ENCODE measurements at regions not wholly inside any gene's neighbourhood (a gene's known extent, or its start where the extent isn't known, plus 50 kb on each side); places are given as distances from the start of the nearest gene placed in this dataset.

DNA sequence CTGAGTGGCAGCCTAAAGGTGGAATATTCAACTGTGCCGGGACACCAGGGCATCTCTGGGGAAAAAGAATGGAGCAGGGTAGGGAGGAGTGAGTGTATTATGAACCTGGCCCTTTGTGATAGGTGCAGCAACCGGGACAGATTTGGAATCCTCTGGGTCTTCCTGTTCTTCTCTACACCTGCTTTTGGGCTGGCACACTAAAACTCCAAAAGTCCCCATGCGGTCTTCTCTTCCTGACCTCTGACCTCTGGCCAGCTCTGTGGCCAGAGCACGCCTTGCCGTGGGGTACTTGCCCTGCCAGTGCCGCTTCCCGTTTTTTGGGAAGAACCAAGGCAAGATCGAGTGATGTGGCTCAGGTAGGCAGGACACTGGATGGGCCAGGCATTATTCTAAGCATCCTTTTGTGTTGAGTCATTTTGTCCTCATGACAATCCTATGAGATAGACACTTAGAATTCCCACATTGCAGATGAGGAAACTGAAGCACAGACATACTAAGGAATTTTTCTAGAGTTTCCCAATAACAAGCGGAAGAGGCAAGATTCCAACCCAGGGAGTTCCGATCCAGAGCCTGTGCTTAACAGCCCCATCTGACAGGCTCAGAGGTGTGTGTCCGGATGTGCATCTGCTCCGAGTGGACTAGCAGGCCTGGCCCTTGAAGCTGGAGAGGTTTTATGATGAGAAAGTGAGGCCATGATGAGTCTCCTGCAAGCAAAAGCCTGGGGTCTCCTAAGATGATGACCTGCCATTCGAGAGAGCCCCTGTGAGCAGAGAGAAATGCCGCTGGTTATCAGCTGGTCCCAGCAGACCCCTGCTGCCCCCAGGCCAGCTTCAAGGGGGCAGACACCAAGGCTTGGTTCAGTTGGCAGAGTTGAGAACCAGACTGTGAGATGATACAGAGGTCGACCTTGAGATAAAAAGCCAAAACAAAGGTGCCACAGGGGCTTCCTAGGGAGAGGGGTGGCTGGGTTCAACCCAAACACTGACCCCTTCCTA lies 67.9 kb upstream of the ESRRB start:
- H4K20me1 ChIP-seq (ENCODE audit: control insufficient read depth, insufficient read depth, low read depth, low read length), result no peaks in the 10 kb centered on the region
- H3K4me2 ChIP-seq (ENCODE audit: low read length), result no peak overlapping the region
- no peaks in the 10 kb centered on the region for H3K79me2 ChIP-seq (ENCODE audit: control insufficient read depth, low read length)
- H3K4me1 ChIP-seq (ENCODE audit: control insufficient read depth, low read length), result peaks cover 3% of the 10 kb centered on the region
- H3K9me2 ChIP-seq (replicated peaks; ENCODE audit: control insufficient read depth, low read length), result no peaks in the 10 kb centered on the region
- no peak overlapping the region for H3K4me3 ChIP-seq (ENCODE audit: low read length)
- no peaks in the 10 kb centered on the region for H3F3A ChIP-seq (ENCODE audit: control insufficient read depth, insufficient read depth)
- peaks cover 15% of the 10 kb centered on the region for H3K27me3 ChIP-seq (ENCODE audit: control insufficient read depth, low read length)
- no peak overlapping the region for H3K27ac ChIP-seq (ENCODE audit: low read depth, low read length)
- no peaks in the 10 kb centered on the region for H3K36me3 ChIP-seq (ENCODE audit: control insufficient read depth, low read length)
- TF ChIP-seq, protein P1, sequence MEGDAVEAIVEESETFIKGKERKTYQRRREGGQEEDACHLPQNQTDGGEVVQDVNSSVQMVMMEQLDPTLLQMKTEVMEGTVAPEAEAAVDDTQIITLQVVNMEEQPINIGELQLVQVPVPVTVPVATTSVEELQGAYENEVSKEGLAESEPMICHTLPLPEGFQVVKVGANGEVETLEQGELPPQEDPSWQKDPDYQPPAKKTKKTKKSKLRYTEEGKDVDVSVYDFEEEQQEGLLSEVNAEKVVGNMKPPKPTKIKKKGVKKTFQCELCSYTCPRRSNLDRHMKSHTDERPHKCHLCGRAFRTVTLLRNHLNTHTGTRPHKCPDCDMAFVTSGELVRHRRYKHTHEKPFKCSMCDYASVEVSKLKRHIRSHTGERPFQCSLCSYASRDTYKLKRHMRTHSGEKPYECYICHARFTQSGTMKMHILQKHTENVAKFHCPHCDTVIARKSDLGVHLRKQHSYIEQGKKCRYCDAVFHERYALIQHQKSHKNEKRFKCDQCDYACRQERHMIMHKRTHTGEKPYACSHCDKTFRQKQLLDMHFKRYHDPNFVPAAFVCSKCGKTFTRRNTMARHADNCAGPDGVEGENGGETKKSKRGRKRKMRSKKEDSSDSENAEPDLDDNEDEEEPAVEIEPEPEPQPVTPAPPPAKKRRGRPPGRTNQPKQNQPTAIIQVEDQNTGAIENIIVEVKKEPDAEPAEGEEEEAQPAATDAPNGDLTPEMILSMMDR (IDR thresholded peaks at IDR 0.05; ENCODE audit: low read depth, low read length, poor library complexity, severe bottlenecking), result no peak
- no peak for TF ChIP-seq EZH2phosphoT487 (IDR thresholded peaks at IDR 0.05; ENCODE audit: borderline replicate concordance, low read length)
- H3K9me3 ChIP-seq (ENCODE audit: control insufficient read depth, insufficient read depth, low read length), result no peaks in the 10 kb centered on the region

DNA sequence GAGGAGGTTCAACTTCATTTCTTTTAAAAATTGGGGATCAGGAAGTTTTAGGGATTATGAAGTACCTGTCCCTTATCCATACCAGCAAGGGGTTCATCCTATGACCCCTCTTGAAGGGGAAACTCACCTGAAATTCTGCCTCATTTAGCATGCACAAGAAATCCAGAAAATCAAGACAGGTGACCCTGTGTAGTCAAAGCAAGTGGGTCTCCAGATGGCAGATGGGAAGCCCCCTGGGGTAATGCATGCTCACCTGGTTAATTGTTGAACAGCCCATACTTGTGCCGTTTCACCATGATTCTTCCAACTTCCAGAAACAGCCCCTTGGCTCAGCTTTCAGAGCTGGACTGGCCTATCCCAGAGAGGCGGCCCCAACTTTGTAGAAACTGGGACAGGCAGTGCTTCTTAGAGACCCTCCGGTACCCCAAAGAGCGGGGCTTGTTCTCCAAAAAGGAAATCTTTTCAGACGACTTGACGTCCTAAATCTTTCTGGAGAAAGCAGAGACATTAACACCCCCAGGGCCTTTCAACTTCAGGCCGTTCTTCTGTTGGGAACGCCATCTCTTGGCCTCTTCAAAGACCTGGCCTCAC lies 66.3 kb upstream of the ESRRB start:
- H4K20me1 ChIP-seq (ENCODE audit: control insufficient read depth, insufficient read depth, low read depth, low read length), result no peaks in the 10 kb centered on the region
- no peaks in the 10 kb centered on the region for H3F3A ChIP-seq (ENCODE audit: control insufficient read depth, insufficient read depth)
- peaks cover 24% of the 10 kb centered on the region for H3K27me3 ChIP-seq (ENCODE audit: control insufficient read depth, low read length)
- no peaks in the 10 kb centered on the region for H3K9me3 ChIP-seq (ENCODE audit: control insufficient read depth, insufficient read depth, low read length)
- H3K4me2 ChIP-seq (ENCODE audit: low read length), result no peak overlapping the region
- peaks cover 6% of the 10 kb centered on the region for H3K4me1 ChIP-seq (ENCODE audit: control insufficient read depth, low read length)
- TF ChIP-seq, protein P1 (IDR thresholded peaks at IDR 0.05; ENCODE audit: low read depth, low read length, poor library complexity, severe bottlenecking), result no peak
- no peak for TF ChIP-seq EZH2phosphoT487 (IDR thresholded peaks at IDR 0.05; ENCODE audit: borderline replicate concordance, low read length)
- no peak overlapping the region for H3K27ac ChIP-seq (ENCODE audit: low read depth, low read length)
- no peaks in the 10 kb centered on the region for H3K36me3 ChIP-seq (ENCODE audit: control insufficient read depth, low read length)
- no peaks in the 10 kb centered on the region for H3K9me2 ChIP-seq (replicated peaks; ENCODE audit: control insufficient read depth, low read length)
- H3K4me3 ChIP-seq (ENCODE audit: low read length), result no peak overlapping the region
- no peaks in the 10 kb centered on the region for H3K79me2 ChIP-seq (ENCODE audit: control insufficient read depth, low read length)

DNA sequence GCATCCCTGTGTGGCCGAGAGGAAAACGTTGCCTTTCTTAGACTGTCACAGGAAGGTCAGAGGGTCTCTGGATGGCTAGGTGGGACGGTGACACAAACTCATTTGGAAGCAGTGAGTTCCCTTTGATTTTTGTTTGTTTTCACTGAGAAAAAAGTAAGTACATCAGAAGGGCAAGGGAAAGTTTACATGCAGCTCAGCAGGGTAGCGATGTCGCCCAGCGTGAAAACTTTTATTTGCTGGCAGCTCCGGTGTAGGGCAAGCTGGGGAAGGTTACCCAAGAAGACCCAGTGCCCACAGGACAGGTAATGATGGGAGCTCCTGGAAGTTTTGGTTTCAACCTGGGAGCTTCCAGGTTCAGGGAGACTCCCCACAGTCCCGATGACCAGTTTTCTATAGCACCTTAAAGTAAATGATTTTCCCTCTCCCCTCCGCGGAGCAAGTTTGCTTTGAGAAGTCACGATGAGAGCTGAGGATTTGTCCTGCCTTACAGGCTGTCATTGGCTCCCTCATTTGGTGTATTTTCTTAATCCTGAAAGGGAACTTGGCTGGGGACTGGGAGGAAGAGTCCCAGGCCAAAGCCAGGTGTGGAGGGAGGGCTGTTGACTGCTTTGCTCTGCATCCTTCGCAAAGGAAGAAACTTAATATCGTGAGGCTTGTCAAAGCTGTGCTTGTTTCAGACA lies 64.7 kb upstream of the ESRRB start:
- Histone ChIP-seq H3K9me3 (ENCODE audit: control insufficient read depth, insufficient read depth, low read length) (no peaks in the 10 kb centered on the region), H3K79me2 (ENCODE audit: control insufficient read depth, low read length) (no peaks in the 10 kb centered on the region), H3K9me2 (replicated peaks; ENCODE audit: control insufficient read depth, low read length) (no peaks in the 10 kb centered on the region), H3K36me3 (ENCODE audit: control insufficient read depth, low read length) (no peaks in the 10 kb centered on the region), H3K27ac (ENCODE audit: low read depth, low read length) (no peak overlapping the region), H3K27me3 (ENCODE audit: control insufficient read depth, low read length) (peaks cover 34% of the 10 kb centered on the region), H4K20me1 (ENCODE audit: control insufficient read depth, insufficient read depth, low read depth, low read length) (no peaks in the 10 kb centered on the region), H3K4me3 (ENCODE audit: low read length) (no peak overlapping the region), H3K4me2 (ENCODE audit: low read length) (no peak overlapping the region), H3K4me1 (ENCODE audit: control insufficient read depth, low read length) (peaks cover 6% of the 10 kb centered on the region), H3F3A (ENCODE audit: control insufficient read depth, insufficient read depth) (no peaks in the 10 kb centered on the region)
- TF ChIP-seq, protein P1 (IDR thresholded peaks at IDR 0.05; ENCODE audit: low read depth, low read length, poor library complexity, severe bottlenecking), result no peak
- no peak for TF ChIP-seq EZH2phosphoT487 (IDR thresholded peaks at IDR 0.05; ENCODE audit: borderline replicate concordance, low read length)
